Nephron progenitor cell (in vitro differentiated cells): ENCODE measurements at regions not wholly inside any gene's neighbourhood (a gene's known extent, or its start where the extent isn't known, plus 50 kb on each side); places are given as distances from the start of the nearest gene placed in this dataset.

Source experiments
- DNase-seq: peaks from one replicate; pipeline ENCODE4 v3.0.0; 2021
- H3K27ac Mint-ChIP-seq: 2 replicates; pipeline ENCODE4 v1.8.0; 2021; ENCODE audit warnings: mild to moderate bottlenecking, moderate library complexity, mixed read lengths
- H3K27me3 Mint-ChIP-seq: 2 replicates; pipeline ENCODE4 v1.8.0; 2021; ENCODE audit warnings: mild to moderate bottlenecking, low read depth, mixed read lengths; ENCODE audit not compliant: poor library complexity
- H3K36me3 Mint-ChIP-seq: 2 replicates; pipeline ENCODE4 v1.8.0; 2021; ENCODE audit warnings: low read depth, mixed read lengths
- H3K4me1 Mint-ChIP-seq: 2 replicates; pipeline ENCODE4 v1.8.0; 2021; ENCODE audit warnings: mixed read lengths
- H3K4me3 Mint-ChIP-seq: 2 replicates; pipeline ENCODE4 v1.8.0; 2021; ENCODE audit warnings: mild to moderate bottlenecking, moderate library complexity, mixed read lengths
- H3K9me3 Mint-ChIP-seq: 2 replicates; pipeline ENCODE4 v1.8.0; 2021; ENCODE audit warnings: mild to moderate bottlenecking, moderate library complexity, mixed read lengths
- TF ChIP-seq, protein P1 (sequence below): fragments of 200-600 bp; sonication (generic); IDR thresholded peaks from 2 replicates; pipeline ENCODE4 v1.5.0; 2021; ENCODE audit warnings: antibody characterized with exemption

GRCh38 chr1:14049965-14050364 is 350.0 kb downstream of the PRDM2 start:
- no peak overlapping the region for H3K4me3 Mint-ChIP-seq
- TF ChIP-seq, protein P1, sequence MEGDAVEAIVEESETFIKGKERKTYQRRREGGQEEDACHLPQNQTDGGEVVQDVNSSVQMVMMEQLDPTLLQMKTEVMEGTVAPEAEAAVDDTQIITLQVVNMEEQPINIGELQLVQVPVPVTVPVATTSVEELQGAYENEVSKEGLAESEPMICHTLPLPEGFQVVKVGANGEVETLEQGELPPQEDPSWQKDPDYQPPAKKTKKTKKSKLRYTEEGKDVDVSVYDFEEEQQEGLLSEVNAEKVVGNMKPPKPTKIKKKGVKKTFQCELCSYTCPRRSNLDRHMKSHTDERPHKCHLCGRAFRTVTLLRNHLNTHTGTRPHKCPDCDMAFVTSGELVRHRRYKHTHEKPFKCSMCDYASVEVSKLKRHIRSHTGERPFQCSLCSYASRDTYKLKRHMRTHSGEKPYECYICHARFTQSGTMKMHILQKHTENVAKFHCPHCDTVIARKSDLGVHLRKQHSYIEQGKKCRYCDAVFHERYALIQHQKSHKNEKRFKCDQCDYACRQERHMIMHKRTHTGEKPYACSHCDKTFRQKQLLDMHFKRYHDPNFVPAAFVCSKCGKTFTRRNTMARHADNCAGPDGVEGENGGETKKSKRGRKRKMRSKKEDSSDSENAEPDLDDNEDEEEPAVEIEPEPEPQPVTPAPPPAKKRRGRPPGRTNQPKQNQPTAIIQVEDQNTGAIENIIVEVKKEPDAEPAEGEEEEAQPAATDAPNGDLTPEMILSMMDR, result no peak
- no peak for DNase-seq
- peaks cover 4% of the 10 kb centered on the region for H3K36me3 Mint-ChIP-seq
- peak overlapping the region; percentile 70 for H3K27ac Mint-ChIP-seq
- peaks cover 19% of the 10 kb centered on the region for H3K4me1 Mint-ChIP-seq
- H3K27me3 Mint-ChIP-seq, result peaks cover 4% of the 10 kb centered on the region
- H3K9me3 Mint-ChIP-seq, result peaks cover 30% of the 10 kb centered on the region

GRCh38 chr1:14055442-14056223 is 355.6 kb downstream of the PRDM2 start:
- H3K4me3 Mint-ChIP-seq, result no peak overlapping the region
- peaks cover 37% of the 10 kb centered on the region for H3K9me3 Mint-ChIP-seq
- peaks cover 5% of the 10 kb centered on the region for H3K36me3 Mint-ChIP-seq
- TF ChIP-seq, protein P1, result no peak
- H3K4me1 Mint-ChIP-seq, result peaks cover 9% of the 10 kb centered on the region
- no peak overlapping the region for H3K27ac Mint-ChIP-seq
- no peak for DNase-seq
- H3K27me3 Mint-ChIP-seq, result peaks cover 18% of the 10 kb centered on the region

DNA sequence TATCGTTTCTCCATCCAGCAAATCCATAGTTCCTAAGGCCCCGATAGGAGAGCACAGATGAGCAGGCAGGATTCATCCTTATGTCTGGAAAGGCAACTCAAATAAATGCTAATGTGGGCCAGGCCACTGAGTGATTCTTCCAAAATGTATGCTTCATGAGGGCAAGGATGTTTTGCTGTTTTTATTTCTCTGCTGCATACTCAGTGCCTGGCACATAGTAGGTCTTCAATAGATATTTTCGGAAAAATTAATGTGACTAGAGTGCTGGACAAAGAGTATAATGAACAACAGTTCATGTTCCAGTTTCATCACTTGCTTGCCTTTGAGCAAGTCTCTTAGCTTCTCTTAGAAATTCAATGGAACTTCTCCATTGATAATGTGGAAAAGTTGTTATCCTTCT is 357.7 kb downstream of the PRDM2 start:
- no peak for DNase-seq
- Mint-ChIP-seq H3K4me3 (no peak overlapping the region), H3K27me3 (peaks cover 22% of the 10 kb centered on the region), H3K9me3 (peaks cover 24% of the 10 kb centered on the region), H3K4me1 (peaks cover 7% of the 10 kb centered on the region), H3K36me3 (peaks cover 5% of the 10 kb centered on the region), H3K27ac (no peak overlapping the region)
- TF ChIP-seq, protein P1, result no peak

DNA sequence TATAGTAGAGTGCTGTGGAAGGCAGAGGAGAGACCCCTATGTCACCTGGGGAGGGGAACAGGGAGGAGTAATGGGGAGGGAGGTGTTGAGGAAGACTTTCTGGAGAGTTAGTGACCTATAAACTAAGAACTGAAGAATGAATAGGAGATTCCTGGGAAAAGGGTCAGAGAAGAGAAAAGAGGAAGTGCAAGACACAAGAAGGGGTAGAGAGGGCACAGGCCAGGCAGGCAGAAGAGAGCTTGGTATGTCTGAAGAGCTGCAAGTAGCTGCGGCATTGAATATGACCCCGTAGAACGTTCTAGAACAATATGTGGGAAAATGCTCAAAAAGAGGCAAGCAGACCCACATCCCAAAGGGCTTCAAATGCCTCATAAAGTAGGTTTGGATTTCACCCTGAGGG is 361.2 kb downstream of the PRDM2 start:
- no peak for DNase-seq
- H3K9me3 Mint-ChIP-seq, result peaks cover 24% of the 10 kb centered on the region
- H3K4me3 Mint-ChIP-seq, result no peak overlapping the region
- H3K27me3 Mint-ChIP-seq, result peaks cover 22% of the 10 kb centered on the region
- H3K27ac Mint-ChIP-seq, result peak overlapping the region; percentile 17
- peaks cover 5% of the 10 kb centered on the region for H3K36me3 Mint-ChIP-seq
- TF ChIP-seq, protein P1, result no peak
- peaks cover 13% of the 10 kb centered on the region for H3K4me1 Mint-ChIP-seq

GRCh38 chr1:14061722-14062121 is 361.7 kb downstream of the PRDM2 start:
- Mint-ChIP-seq H3K4me3 (no peak overlapping the region), H3K27ac (no peak overlapping the region), H3K4me1 (peaks cover 13% of the 10 kb centered on the region), H3K9me3 (peaks cover 24% of the 10 kb centered on the region), H3K27me3 (peaks cover 22% of the 10 kb centered on the region), H3K36me3 (peaks cover 5% of the 10 kb centered on the region)
- no peak for DNase-seq
- TF ChIP-seq, protein P1, result no peak

DNA sequence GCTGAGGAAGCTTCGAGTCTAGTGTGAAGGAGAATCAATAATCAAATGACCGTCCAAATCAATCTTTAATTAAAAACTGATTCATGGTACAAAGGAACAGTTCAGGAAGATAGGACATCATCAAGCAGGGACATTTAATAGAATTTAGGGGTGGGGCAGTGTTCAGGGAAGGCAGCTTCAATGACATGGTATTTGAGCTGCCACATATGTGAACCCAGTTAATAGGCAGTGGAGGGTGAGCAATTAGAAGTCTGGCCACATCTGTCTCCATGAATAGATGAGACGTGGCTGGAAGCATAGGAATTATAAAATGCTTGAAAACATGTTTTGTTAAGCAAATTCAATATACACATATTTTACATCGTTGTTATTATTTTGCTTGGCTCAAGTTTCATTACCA is 362.7 kb downstream of the PRDM2 start:
- TF ChIP-seq, protein P1, result no peak
- no peak for DNase-seq
- peaks cover 5% of the 10 kb centered on the region for H3K36me3 Mint-ChIP-seq

More for the DNA sequence above, 362.7 kb downstream of the PRDM2 start:
- peaks cover 20% of the 10 kb centered on the region for H3K9me3 Mint-ChIP-seq
- no peak overlapping the region for H3K27ac Mint-ChIP-seq
- peaks cover 25% of the 10 kb centered on the region for H3K27me3 Mint-ChIP-seq
- H3K4me1 Mint-ChIP-seq, result peaks cover 13% of the 10 kb centered on the region
- no peak overlapping the region for H3K4me3 Mint-ChIP-seq
